IMR-90 (cell line): ENCODE measurements at regions not wholly inside any gene's neighbourhood (a gene's known extent, or its start where the extent isn't known, plus 50 kb on each side); places are given as distances from the start of the nearest gene placed in this dataset.
"Not testable (repeated sequence)": the region's sequence is repeated elsewhere in the genome, so short reads cannot be mapped to it uniquely, and the experiment has no call there.

ENCODE experiments used
- ATAC-seq: fragments of 200-7000 bp; cut with Tn5 transposase; 2 replicates; pipeline ENCODE4 v1.9.1; 2020; ENCODE audit warnings: low read depth, mild to moderate bottlenecking, moderate library complexity
- BruUV-seq: library from RNA; stranded (reverse); fragments of 400-500 nt; replicated peaks from 2 replicates; lab custom pipeline; 2021; lab: Mats Ljungman, UMichigan
- CTCF ChIA-PET: fragments of 300-600 bp; formaldehyde crosslinking; extraction: SDS; loops from one replicate; lab custom pipeline; 2021; ENCODE audit warnings: antibody characterized with exemption; lab: Yijun Ruan, JAX
- POLR2A ChIA-PET: fragments of 300-600 bp; sonication (Branson Sonifier 250); formaldehyde crosslinking; loops from one replicate; lab custom pipeline; 2022; ENCODE audit warnings: antibody characterized with exemption; ENCODE audit not compliant: unreplicated experiment; lab: Charles Lee
- DNase-seq: peaks from one replicate; pipeline ENCODE4 v3.0.0; 2013
- H2AFZ ChIP-seq: replicated peaks from 2 replicates; pipeline ENCODE3; 2013; ENCODE audit warnings: low read length, mild to moderate bottlenecking; ENCODE audit not compliant: poor library complexity
- H2AK5ac ChIP-seq: 2 replicates; pipeline ENCODE4 v1.6.1; 2013; ENCODE audit warnings: low read depth, low read length, inconsistent platforms
- H2AK9ac ChIP-seq: replicated peaks from 2 replicates; pipeline ENCODE3; 2013; ENCODE audit warnings: mild to moderate bottlenecking, low read depth, low read length, moderate library complexity; ENCODE audit not compliant: poor library complexity
- H2BK120ac ChIP-seq: 2 replicates; pipeline ENCODE4 v1.6.1; 2013; ENCODE audit warnings: low read depth, low read length, inconsistent platforms
- H2BK15ac ChIP-seq: 3 replicates; pipeline ENCODE4 v1.6.1; 2013; ENCODE audit warnings: low read depth, low read length, inconsistent platforms
- H2BK20ac ChIP-seq: 2 replicates; pipeline ENCODE4 v1.6.1; 2013; ENCODE audit warnings: low read depth, mild to moderate bottlenecking, inconsistent platforms, low read length, moderate library complexity
- H2BK5ac ChIP-seq: 2 replicates; pipeline ENCODE4 v1.6.1; 2013; ENCODE audit warnings: mild to moderate bottlenecking, low read depth, low read length, inconsistent platforms; ENCODE audit not compliant: poor library complexity, severe bottlenecking
- H3K14ac ChIP-seq: replicated peaks from 2 replicates; pipeline ENCODE4 v1.6.1; 2013; ENCODE audit warnings: low read depth, low read length, inconsistent platforms
- H3K18ac ChIP-seq: 2 replicates; pipeline ENCODE4 v1.6.1; 2013; ENCODE audit warnings: low read depth, low read length, control low read depth
- H3K23ac ChIP-seq: 2 replicates; pipeline ENCODE4 v1.6.1; 2013; ENCODE audit warnings: low read depth, low read length, inconsistent platforms
- H3K27ac ChIP-seq: 2 replicates; pipeline ENCODE4 v1.5.1; 2013; ENCODE audit warnings: mild to moderate bottlenecking, control low read depth, low read length; ENCODE audit not compliant: insufficient read depth
- H3K27me3 ChIP-seq: 2 replicates; pipeline ENCODE4 v1.6.1; 2013; ENCODE audit warnings: low read length; ENCODE audit not compliant: control insufficient read depth, insufficient read depth
- H3K36me3 ChIP-seq: 2 replicates; pipeline ENCODE4 v1.6.1; 2013; ENCODE audit warnings: low read length, mixed read lengths; ENCODE audit not compliant: control insufficient read depth, insufficient read depth
- H3K4ac ChIP-seq: 2 replicates; pipeline ENCODE4 v1.6.1; 2013; ENCODE audit warnings: low read depth, low read length, inconsistent platforms
- H3K4me1 ChIP-seq: 2 replicates; pipeline ENCODE4 v1.6.1; 2013; ENCODE audit warnings: low read length, mixed read lengths; ENCODE audit not compliant: control insufficient read depth, insufficient read depth
- H3K4me2 ChIP-seq: 2 replicates; pipeline ENCODE4 v1.6.1; 2013; ENCODE audit warnings: low read depth, mild to moderate bottlenecking, control low read depth, low read length, moderate library complexity
- H3K4me3 ChIP-seq: 2 replicates; pipeline ENCODE4 v1.5.1; 2013; ENCODE audit warnings: low read depth, mild to moderate bottlenecking, control low read depth, low read length, moderate library complexity; ENCODE audit not compliant: insufficient read depth
- H3K56ac ChIP-seq: 2 replicates; pipeline ENCODE4 v1.6.1; 2013; ENCODE audit warnings: low read length, inconsistent platforms; ENCODE audit not compliant: insufficient read depth; ENCODE audit errors: extremely low read depth
- H3K79me1 ChIP-seq, 2 experiments: 2 replicates each; pipeline ENCODE4 v1.6.1; 2013; ENCODE audit warnings: low read length in 2 of 2, inconsistent platforms in 1 of 2, low read depth in 1 of 2
- H3K9ac ChIP-seq: 2 replicates; pipeline ENCODE4 v1.6.1; 2013; ENCODE audit warnings: low read depth, low read length, control low read depth
- H3K9me1 ChIP-seq: 2 replicates; pipeline ENCODE4 v1.6.1; 2013; ENCODE audit warnings: low read length, inconsistent platforms; ENCODE audit not compliant: insufficient read depth
- H3K9me3 ChIP-seq: 2 replicates; pipeline ENCODE4 v1.6.1; 2013; ENCODE audit warnings: low read length; ENCODE audit not compliant: control insufficient read depth, insufficient read depth
- H4K20me1 ChIP-seq: 2 replicates; pipeline ENCODE4 v1.6.1; 2013; ENCODE audit warnings: low read length, inconsistent platforms; ENCODE audit not compliant: insufficient read depth
- H4K5ac ChIP-seq: 2 replicates; pipeline ENCODE4 v1.6.1; 2013; ENCODE audit warnings: mild to moderate bottlenecking, low read depth, low read length, control low read depth
- H4K8ac ChIP-seq, 2 experiments: 2 replicates each; pipeline ENCODE4 v1.6.1; 2013; ENCODE audit warnings: low read depth in 2 of 2, low read length in 2 of 2, control low read depth in 1 of 2, inconsistent platforms in 1 of 2
- H4K91ac ChIP-seq: 2 replicates; pipeline ENCODE4 v1.6.1; 2013; ENCODE audit warnings: low read depth, low read length, inconsistent platforms; ENCODE audit not compliant: insufficient read depth
- FOS ChIP-seq: fragments of 150-350 bp; IDR thresholded peaks from 2 replicates; pipeline ENCODE4 v1.6.1; 2016; ENCODE audit warnings: low read depth, low read length
- MAFK ChIP-seq: IDR thresholded peaks from 2 replicates; pipeline ENCODE4 v1.6.1; 2012; ENCODE audit warnings: low read depth, low read length, improper control_type of control experiment
- RAD21 ChIP-seq: IDR thresholded peaks from 2 replicates; pipeline ENCODE4 v1.6.1; 2012; ENCODE audit warnings: low read length, improper control_type of control experiment
- WGBS, 2 experiments: methylation state at CpG; one replicate each; pipeline versions ENCODE4 v1.1.5 to v1.1.7; 2013; ENCODE audit warnings: missing lambda C conversion rate in 2 of 2; ENCODE audit not compliant: insufficient read length in 1 of 2; ENCODE audit errors: extremely low coverage in 2 of 2; 5-methylcytosine and 5-hydroxymethylcytosine counted together
- dilution Hi-C: fragments of 300-500 bp; cut with HindIII; formaldehyde crosslinking; loops from one replicate; pipeline ENCODE4 v1.14.3; 2018; ENCODE audit warnings: low sequenced_read_pairs; ENCODE audit not compliant: unreplicated experiment
- in situ Hi-C: fragments of 300-500 bp; cut with MboI; formaldehyde crosslinking; loops from 3 replicates; pipeline ENCODE4 v1.14.3; 2019; ENCODE audit warnings: low sequenced_read_pairs, inconsistent platforms, mixed read lengths
- intact Hi-C: fragments of 100-400 bp; cut with micrococcal nuclease; formaldehyde crosslinking; loops from 2 replicates; pipeline ENCODE4 v1.10.0; 2022
- TF ChIP-seq, protein P1 (sequence below): fragments of 150-350 bp; IDR thresholded peaks from 2 replicates; pipeline ENCODE4 v1.6.1; 2017; ENCODE audit warnings: mild to moderate bottlenecking, antibody characterized with exemption, low read length, low read depth

DNA sequence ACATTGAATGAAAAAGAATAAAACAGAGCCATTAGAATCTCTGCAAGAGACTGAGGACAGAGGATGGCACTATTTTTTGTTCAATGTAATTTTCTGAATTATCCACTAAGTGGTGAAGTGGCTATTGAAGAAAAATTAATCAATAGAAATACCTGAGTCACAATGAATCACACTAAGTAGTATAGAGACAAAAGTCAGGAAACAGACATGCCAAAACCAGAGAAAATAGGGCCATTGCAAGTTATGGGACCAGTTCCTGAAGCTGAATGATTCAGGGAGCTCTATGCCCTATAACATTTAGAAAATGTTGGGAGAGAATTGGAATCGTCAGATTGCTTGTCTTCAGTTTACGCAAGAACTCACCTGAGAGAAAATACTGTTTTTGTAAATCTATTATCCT, 1103.2 kb upstream of the ALCAM start:
- DNase-seq: no peak
- BruUV-seq: no TSS peak
- H2BK5ac ChIP-seq: no peak overlapping the region
- H3K27me3 ChIP-seq: no peaks in the 10 kb centered on the region
- H2BK120ac ChIP-seq: no peak overlapping the region
- ChIA-PET POLR2A (no interaction called here), CTCF (no interaction called here)
- no peak overlapping the region for H3K18ac ChIP-seq
- H3K56ac ChIP-seq: no peak overlapping the region
- H3K4me2 ChIP-seq: no peak overlapping the region
- no peak overlapping the region for H2AFZ ChIP-seq
- dilution Hi-C loops (no loop called here), intact Hi-C loops (no loop called here), in situ Hi-C loops (no loop called here)
- no peaks in the 10 kb centered on the region for H3K9me1 ChIP-seq
- no peak overlapping the region for H3K4ac ChIP-seq
- no peak overlapping the region for H2AK5ac ChIP-seq
- H4K20me1 ChIP-seq: no peaks in the 10 kb centered on the region
- no peak overlapping the region for H2AK9ac ChIP-seq
- no peak overlapping the region for H3K9ac ChIP-seq
- no CpG with 5 or more reads among the region's 2 CpGs for WGBS, 2 experiments
- H3K9me3 ChIP-seq: no peaks in the 10 kb centered on the region
- H3K79me1 ChIP-seq: no peaks in the 10 kb centered on the region
- no peak overlapping the region for H2BK20ac ChIP-seq
- ATAC-seq: no peak
- no peaks in the 10 kb centered on the region for H3K4me1 ChIP-seq
- H3K27ac ChIP-seq: no peak overlapping the region
- no peaks in the 10 kb centered on the region for H3K36me3 ChIP-seq
- no peak overlapping the region for H4K8ac ChIP-seq
- no peak overlapping the region for H4K5ac ChIP-seq
- no peak overlapping the region for H3K23ac ChIP-seq
- H2BK15ac ChIP-seq: no peak overlapping the region
- no peak overlapping the region for H4K91ac ChIP-seq
- no peak overlapping the region for H3K14ac ChIP-seq
- H3K4me3 ChIP-seq: no peak overlapping the region
- TF ChIP-seq, protein P1, sequence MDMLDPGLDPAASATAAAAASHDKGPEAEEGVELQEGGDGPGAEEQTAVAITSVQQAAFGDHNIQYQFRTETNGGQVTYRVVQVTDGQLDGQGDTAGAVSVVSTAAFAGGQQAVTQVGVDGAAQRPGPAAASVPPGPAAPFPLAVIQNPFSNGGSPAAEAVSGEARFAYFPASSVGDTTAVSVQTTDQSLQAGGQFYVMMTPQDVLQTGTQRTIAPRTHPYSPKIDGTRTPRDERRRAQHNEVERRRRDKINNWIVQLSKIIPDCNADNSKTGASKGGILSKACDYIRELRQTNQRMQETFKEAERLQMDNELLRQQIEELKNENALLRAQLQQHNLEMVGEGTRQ: no peak
- TF ChIP-seq RAD21: no peak
- TF ChIP-seq MAFK: no peak
- TF ChIP-seq FOS: no peak

DNA sequence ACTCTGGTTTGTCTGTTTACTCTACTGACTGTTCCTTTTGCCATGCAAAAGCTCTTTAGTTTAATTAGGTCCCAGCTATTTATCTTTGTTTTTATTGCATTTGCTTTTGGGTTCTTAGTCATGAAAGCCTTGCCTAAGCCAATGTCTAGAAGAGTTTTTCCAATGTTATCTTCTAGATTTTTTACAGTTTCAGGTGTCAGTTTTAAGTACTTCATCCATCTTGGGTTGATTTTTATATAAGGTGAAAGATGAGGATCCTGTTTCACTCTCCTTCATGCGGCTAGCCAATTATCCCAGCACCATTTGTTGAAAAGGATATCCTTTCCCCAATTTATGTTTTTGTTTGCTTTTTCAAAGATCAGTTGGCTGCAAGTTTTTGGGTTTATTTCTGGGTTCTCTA, 1100.5 kb upstream of the ALCAM start:
- H3K4me2 ChIP-seq, H4K20me1 ChIP-seq, H2BK120ac ChIP-seq, H2BK20ac ChIP-seq, dilution Hi-C loops, H3K18ac ChIP-seq, BruUV-seq, H3K9me3 ChIP-seq, H2AK5ac ChIP-seq, H4K91ac ChIP-seq, H2BK15ac ChIP-seq, H2BK5ac ChIP-seq, H3K4me3 ChIP-seq, H2AFZ ChIP-seq, H3K56ac ChIP-seq, H3K14ac ChIP-seq, POLR2A ChIA-PET, H3K4ac ChIP-seq, H2AK9ac ChIP-seq, in situ Hi-C loops, H3K27me3 ChIP-seq, CTCF ChIA-PET, H3K79me1 ChIP-seq, intact Hi-C loops, H3K23ac ChIP-seq, H3K27ac ChIP-seq, H4K8ac ChIP-seq, DNase-seq, H3K36me3 ChIP-seq, H4K5ac ChIP-seq, H3K9me1 ChIP-seq, H3K9ac ChIP-seq, H3K4me1 ChIP-seq, ATAC-seq: not testable (repeated sequence)
- no CpG with 5 or more reads among the region's 1 CpG for WGBS, 2 experiments
